Karpas-422 (cell line): ENCODE measurements at regions not wholly inside any gene's neighbourhood (a gene's known extent, or its start where the extent isn't known, plus 50 kb on each side); places are given as distances from the start of the nearest gene placed in this dataset.

Experiments
- DNase-seq: peaks from one replicate; pipeline ENCODE4 v3.0.0-alpha.2; 2015
- H2AFZ ChIP-seq: fragments of 200-600 bp; sonication (generic); 2 replicates; pipeline ENCODE4 v1.6.1; 2014; ENCODE audit warnings: antibody characterized with exemption, low read length, mixed read lengths
- H3K27ac ChIP-seq: fragments of 200-600 bp; sonication (generic); 2 replicates; pipeline ENCODE4 v1.5.1; 2014; ENCODE audit warnings: mild to moderate bottlenecking, low read length, moderate library complexity
- H3K27me3 ChIP-seq: fragments of 200-600 bp; sonication (generic); 2 replicates; pipeline ENCODE4 v1.6.1; 2014; ENCODE audit warnings: low read length, mixed read lengths
- H3K36me3 ChIP-seq: fragments of 200-600 bp; sonication (generic); 2 replicates; pipeline ENCODE4 v1.6.1; 2014; ENCODE audit warnings: low read length, mixed read lengths; ENCODE audit not compliant: insufficient read depth
- H3K4me1 ChIP-seq: fragments of 200-600 bp; sonication (generic); 2 replicates; pipeline ENCODE4 v1.6.1; 2014; ENCODE audit warnings: mild to moderate bottlenecking, low read length, mixed read lengths
- H3K4me2 ChIP-seq: fragments of 200-600 bp; sonication (generic); 2 replicates; pipeline ENCODE4 v1.6.1; 2014; ENCODE audit warnings: low read length, low read depth, mild to moderate bottlenecking; ENCODE audit not compliant: poor library complexity, severe bottlenecking
- H3K4me3 ChIP-seq: fragments of 200-600 bp; sonication (generic); 2 replicates; pipeline ENCODE4 v1.5.1; 2014; ENCODE audit warnings: mild to moderate bottlenecking, antibody characterized with exemption, low read length, mixed read lengths
- H3K79me2 ChIP-seq: fragments of 200-600 bp; sonication (generic); 2 replicates; pipeline ENCODE4 v1.6.1; 2014; ENCODE audit warnings: mild to moderate bottlenecking, low read length, mixed read lengths
- H3K9ac ChIP-seq: fragments of 200-600 bp; sonication (generic); 2 replicates; pipeline ENCODE4 v1.6.0; 2014; ENCODE audit warnings: low read length
- H3K9me2 ChIP-seq: fragments of 200-600 bp; sonication (generic), shearing (Covaris generic); replicated peaks from 2 replicates; pipeline ENCODE4 v1.6.0; 2014; ENCODE audit warnings: mild to moderate bottlenecking, low read length, moderate library complexity; ENCODE audit not compliant: insufficient read depth
- H3K9me3 ChIP-seq: fragments of 300-700, 200-600 bp; sonication (generic); 2 replicates; pipeline ENCODE4 v1.6.1; 2014; ENCODE audit warnings: low read length, mixed read lengths
- H4K20me1 ChIP-seq: fragments of 200-600 bp; sonication (generic); 2 replicates; pipeline ENCODE4 v1.6.1; 2014; ENCODE audit warnings: mild to moderate bottlenecking, antibody characterized with exemption, low read length, low read depth; ENCODE audit not compliant: insufficient read depth

GRCh38 chr21:24197923-24198322 lies 1409.4 kb downstream of the MRPL39 start:
- no peaks in the 10 kb centered on the region for H3K4me1 ChIP-seq
- H3K4me2 ChIP-seq, result no peak overlapping the region
- DNase-seq, result no peak
- H4K20me1 ChIP-seq, result no peaks in the 10 kb centered on the region
- no peak overlapping the region for H3K4me3 ChIP-seq
- H3K27ac ChIP-seq, result no peak overlapping the region
- no peak overlapping the region for H3K9ac ChIP-seq
- H3K36me3 ChIP-seq, result no peaks in the 10 kb centered on the region
- no peaks in the 10 kb centered on the region for H3K27me3 ChIP-seq
- H3K9me2 ChIP-seq, result no peaks in the 10 kb centered on the region
- no peaks in the 10 kb centered on the region for H3K79me2 ChIP-seq
- H3K9me3 ChIP-seq, result peaks cover 5% of the 10 kb centered on the region; the same call in 1 of the 2 replicates
- H2AFZ ChIP-seq, result no peak overlapping the region

- Histone ChIP-seq H2AFZ (no peak overlapping the region), H3K4me3 (no peak overlapping the region), H3K9me3 (peaks cover 5% of the 10 kb centered on the region; the same call in 1 of the 2 replicates), H3K27ac (no peak overlapping the region), H3K36me3 (no peaks in the 10 kb centered on the region), H3K27me3 (no peaks in the 10 kb centered on the region), H4K20me1 (no peaks in the 10 kb centered on the region), H3K4me1 (no peaks in the 10 kb centered on the region), H3K79me2 (no peaks in the 10 kb centered on the region), H3K9me2 (no peaks in the 10 kb centered on the region), H3K4me2 (no peak overlapping the region), H3K9ac (no peak overlapping the region)
- DNase-seq, result no peak
Measured at GRCh38 chr21:24197132-24197643, 1410.1 kb downstream of the MRPL39 start.

- Histone ChIP-seq H3K4me2 (no peak overlapping the region), H3K36me3 (no peaks in the 10 kb centered on the region), H3K9me3 (peaks cover 6% of the 10 kb centered on the region; the same call in 1 of the 2 replicates), H3K9me2 (no peaks in the 10 kb centered on the region), H3K27ac (no peak overlapping the region), H3K4me1 (no peaks in the 10 kb centered on the region), H3K4me3 (no peak overlapping the region), H3K9ac (no peak overlapping the region), H4K20me1 (no peaks in the 10 kb centered on the region), H3K27me3 (no peaks in the 10 kb centered on the region), H3K79me2 (no peaks in the 10 kb centered on the region), H2AFZ (no peak overlapping the region)
- DNase-seq, result no peak
Measured at GRCh38 chr21:24188506-24188905, 1418.8 kb downstream of the MRPL39 start.

GRCh38 chr21:24183077-24183476 lies 1424.2 kb downstream of the MRPL39 start:
- no peak overlapping the region for H3K4me3 ChIP-seq
- H3K27me3 ChIP-seq, result no peaks in the 10 kb centered on the region
- no peaks in the 10 kb centered on the region for H3K9me2 ChIP-seq
- no peaks in the 10 kb centered on the region for H3K4me1 ChIP-seq
- no peak overlapping the region for H3K9ac ChIP-seq
- peaks cover 4% of the 10 kb centered on the region; the same call in 1 of the 2 replicates for H3K9me3 ChIP-seq
- H3K27ac ChIP-seq, result no peak overlapping the region
- no peak for DNase-seq
- no peak overlapping the region for H3K4me2 ChIP-seq
- no peaks in the 10 kb centered on the region for H3K36me3 ChIP-seq
- no peaks in the 10 kb centered on the region for H4K20me1 ChIP-seq
- no peaks in the 10 kb centered on the region for H3K79me2 ChIP-seq
- no peak overlapping the region for H2AFZ ChIP-seq

GRCh38 chr21:24179110-24179509 lies 1428.2 kb downstream of the MRPL39 start:
- Histone ChIP-seq H3K27me3 (no peaks in the 10 kb centered on the region), H3K4me2 (no peak overlapping the region), H3K9ac (no peak overlapping the region), H3K4me1 (no peaks in the 10 kb centered on the region), H3K79me2 (no peaks in the 10 kb centered on the region), H3K9me3 (peaks cover 12% of the 10 kb centered on the region; the same call in 1 of the 2 replicates), H2AFZ (no peak overlapping the region), H3K27ac (no peak overlapping the region), H4K20me1 (no peaks in the 10 kb centered on the region), H3K36me3 (no peaks in the 10 kb centered on the region), H3K9me2 (no peaks in the 10 kb centered on the region), H3K4me3 (no peak overlapping the region)
- DNase-seq, result no peak

GRCh38 chr21:24175106-24175505 lies 1432.2 kb downstream of the MRPL39 start:
- Histone ChIP-seq H2AFZ (no peak overlapping the region), H3K4me1 (no peaks in the 10 kb centered on the region), H3K9ac (no peak overlapping the region), H3K4me3 (no peak overlapping the region), H3K27ac (no peak overlapping the region), H3K36me3 (no peaks in the 10 kb centered on the region), H3K9me2 (no peaks in the 10 kb centered on the region), H3K27me3 (no peaks in the 10 kb centered on the region), H3K4me2 (no peak overlapping the region), H4K20me1 (no peaks in the 10 kb centered on the region), H3K9me3 (peaks cover 19% of the 10 kb centered on the region), H3K79me2 (no peaks in the 10 kb centered on the region)
- DNase-seq, result no peak

GRCh38 chr21:24171736-24172135 lies 1435.5 kb downstream of the MRPL39 start:
- Histone ChIP-seq H3K4me3 (no peak overlapping the region), H3K27me3 (no peaks in the 10 kb centered on the region), H2AFZ (no peak overlapping the region), H4K20me1 (no peaks in the 10 kb centered on the region), H3K4me2 (no peak overlapping the region), H3K36me3 (no peaks in the 10 kb centered on the region), H3K9me2 (no peaks in the 10 kb centered on the region), H3K9ac (no peak overlapping the region), H3K9me3 (peaks cover 20% of the 10 kb centered on the region), H3K4me1 (no peaks in the 10 kb centered on the region), H3K27ac (no peak overlapping the region), H3K79me2 (no peaks in the 10 kb centered on the region)
- no peak for DNase-seq

GRCh38 chr21:24163539-24163938 lies 1443.7 kb downstream of the MRPL39 start:
- no peak overlapping the region for H3K4me2 ChIP-seq
- H4K20me1 ChIP-seq, result no peaks in the 10 kb centered on the region
- H3K9me2 ChIP-seq, result no peaks in the 10 kb centered on the region
- no peaks in the 10 kb centered on the region for H3K4me1 ChIP-seq
- no peak overlapping the region for H3K9ac ChIP-seq
- no peaks in the 10 kb centered on the region for H3K27me3 ChIP-seq
- H3K36me3 ChIP-seq, result no peaks in the 10 kb centered on the region
- H3K27ac ChIP-seq, result no peak overlapping the region
- H3K9me3 ChIP-seq, result peaks cover 3% of the 10 kb centered on the region; the same call in 1 of the 2 replicates
- no peaks in the 10 kb centered on the region for H3K79me2 ChIP-seq
- no peak for DNase-seq
- no peak overlapping the region for H3K4me3 ChIP-seq
- H2AFZ ChIP-seq, result no peak overlapping the region
